Right ventricle myocardium superior (tissue), 1 donor: ENCODE measurements at regions not wholly inside any gene's neighbourhood (a gene's known extent, or its start where the extent isn't known, plus 50 kb on each side); places are given as distances from the start of the nearest gene placed in this dataset.

Experiments used
- ATAC-seq: fragments of 200-7000 bp; cut with Tn5 transposase; one replicate; pipeline ENCODE4 v1.9.1; 2020; ENCODE audit warnings: mild to moderate bottlenecking; ENCODE audit not compliant: poor library complexity
- DNase-seq: peaks from one replicate; pipeline ENCODE4 v3.0.0-alpha.2; 2020
- intact Hi-C: fragments of 100-400 bp; cut with DNase I; formaldehyde crosslinking; loops from one replicate; pipeline ENCODE4 v1.11.2; 2022
- donor health status: DM: no; HTN: yes; CAD: no; lungs with severe emphysema.

GRCh38 chr3:72579581-72580245 lies 268.5 kb downstream of the SHQ1 start:
- DNase-seq (no peak), ATAC-seq (no peak)
- intact Hi-C loops: no loop called here

- ATAC-seq (no peak), DNase-seq (no peak)
- intact Hi-C loops: no loop called here
Measured at GRCh38 chr3:72579191-72579580, 269.1 kb downstream of the SHQ1 start.

DNA sequence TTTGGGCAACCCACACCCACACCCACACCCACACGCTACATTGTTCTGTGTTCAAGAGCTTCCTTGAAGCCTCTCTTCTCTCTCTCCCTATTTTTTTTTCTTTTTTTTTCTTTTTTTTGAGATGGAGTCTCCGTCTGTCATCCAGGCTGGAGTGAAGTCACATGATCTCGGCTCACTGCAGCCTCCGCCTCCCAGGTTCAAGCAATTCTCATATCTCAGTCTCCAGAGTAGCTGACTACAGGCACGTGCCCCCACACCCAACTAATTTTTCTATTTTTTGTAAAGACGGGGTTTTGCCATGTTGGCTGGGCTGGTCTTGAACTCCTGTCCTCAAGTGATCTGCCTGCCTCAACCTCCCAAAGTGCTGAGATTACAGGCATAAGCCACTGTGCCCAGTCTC lies 271.1 kb downstream of the SHQ1 start:
- intact Hi-C loops: no loop called here
- no peak for ATAC-seq

DNA sequence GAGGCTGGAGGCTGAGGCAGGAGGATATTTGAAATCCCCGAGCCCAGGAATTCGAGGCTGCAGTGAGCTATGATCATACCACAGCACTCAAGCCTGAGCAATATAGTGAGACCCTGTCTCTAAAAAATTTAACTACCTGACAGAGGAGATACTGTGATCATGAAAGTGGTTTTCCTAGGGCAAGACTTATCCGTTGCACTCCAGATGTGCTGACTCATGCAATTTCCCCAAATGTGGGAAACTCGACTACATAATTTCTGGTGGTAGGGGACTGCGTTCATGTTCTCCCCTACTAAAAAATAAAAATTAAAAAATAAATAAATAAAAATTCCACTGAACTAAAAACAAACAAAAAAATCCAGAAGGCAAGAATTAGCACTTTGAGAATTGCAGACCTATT lies 271.7 kb downstream of the SHQ1 start:
- intact Hi-C loops: no loop called here
- ATAC-seq (no peak), DNase-seq (no peak)

More for the DNA sequence above, 271.1 kb downstream of the SHQ1 start:
- DNase-seq: no peak

- no peak for DNase-seq
- no peak for ATAC-seq
- intact Hi-C loops: no loop called here
Measured at GRCh38 chr3:72574144-72574543, 274.1 kb downstream of the SHQ1 start.

- no peak for ATAC-seq
- intact Hi-C loops: no loop called here
- DNase-seq: no peak
Measured at GRCh38 chr3:72573051-72573450, 275.2 kb downstream of the SHQ1 start.

- ATAC-seq (no peak), DNase-seq (no peak)
Measured at GRCh38 chr3:72572489-72573007, 275.7 kb downstream of the SHQ1 start.

GRCh38 chr3:72571638-72572114 lies 276.6 kb downstream of the SHQ1 start:
- ATAC-seq: no peak
- intact Hi-C loops: no loop called here
- DNase-seq: no peak

More at GRCh38 chr3:72572489-72573007, 275.7 kb downstream of the SHQ1 start:
- intact Hi-C loops: no loop called here

DNA sequence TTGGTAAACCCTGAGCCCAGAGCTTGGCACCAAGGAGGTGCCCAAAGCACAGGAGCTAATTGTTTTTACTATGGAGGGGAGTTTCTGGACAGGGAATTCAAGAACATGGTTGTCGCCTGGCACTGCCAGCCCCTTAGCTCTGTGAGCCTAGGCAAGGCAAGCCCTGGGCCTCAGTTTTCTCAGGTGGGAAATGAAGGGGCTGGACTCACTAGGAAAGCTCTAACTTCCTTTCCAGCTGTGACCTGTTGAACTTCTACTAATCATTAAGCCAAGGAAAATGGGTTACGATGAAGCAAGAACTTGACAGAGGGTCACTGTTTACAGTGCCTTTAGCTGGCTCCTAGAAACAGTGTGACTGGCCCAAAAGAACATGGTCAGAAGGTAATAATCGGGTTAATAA lies 277.2 kb downstream of the SHQ1 start:
- intact Hi-C loops: no loop called here
- ATAC-seq: no peak

DNA sequence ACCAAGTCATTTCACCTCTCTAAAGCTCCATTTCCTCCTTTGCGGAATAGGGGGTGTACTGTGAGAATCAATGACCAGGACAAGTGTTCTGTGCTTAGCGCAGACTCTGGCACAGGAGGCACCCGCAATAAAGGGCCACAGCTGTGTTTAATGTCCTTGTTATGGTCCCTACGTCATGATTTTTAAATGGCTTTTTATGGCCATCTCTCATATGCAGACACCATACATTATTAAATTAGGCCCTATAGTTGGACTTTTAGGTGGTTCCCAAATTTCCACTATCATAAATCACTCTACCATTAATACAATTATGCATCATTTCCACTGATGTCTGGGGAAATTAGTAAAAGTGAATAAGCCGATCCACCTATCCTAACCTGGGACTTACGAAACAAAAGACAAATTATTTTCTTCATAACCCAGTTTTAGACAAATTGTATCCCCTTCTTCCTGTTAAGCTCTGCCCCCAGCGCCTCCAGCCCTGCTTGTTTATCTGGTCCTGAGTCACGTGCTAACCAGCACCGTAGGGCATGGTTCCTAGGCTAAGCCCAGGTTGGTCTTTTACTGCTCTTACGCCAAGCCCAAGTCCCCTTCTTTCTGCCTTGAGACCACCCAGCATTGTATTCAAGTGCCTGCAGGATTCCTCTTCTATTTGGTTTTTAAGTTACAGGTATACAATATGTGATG lies 278.3 kb downstream of the SHQ1 start:
- ATAC-seq: no peak
- no peak for DNase-seq
- intact Hi-C loops: no loop called here

More for the DNA sequence above, 277.2 kb downstream of the SHQ1 start:
- no peak for DNase-seq

GRCh38 chr3:72568083-72568482 lies 280.2 kb downstream of the SHQ1 start:
- no peak for ATAC-seq
- intact Hi-C loops: no loop called here
- no peak for DNase-seq

- intact Hi-C loops: no loop called here
- ATAC-seq (peak; percentile 76), DNase-seq (no peak)
Measured at GRCh38 chr3:72567474-72567873, 280.8 kb downstream of the SHQ1 start.

DNA sequence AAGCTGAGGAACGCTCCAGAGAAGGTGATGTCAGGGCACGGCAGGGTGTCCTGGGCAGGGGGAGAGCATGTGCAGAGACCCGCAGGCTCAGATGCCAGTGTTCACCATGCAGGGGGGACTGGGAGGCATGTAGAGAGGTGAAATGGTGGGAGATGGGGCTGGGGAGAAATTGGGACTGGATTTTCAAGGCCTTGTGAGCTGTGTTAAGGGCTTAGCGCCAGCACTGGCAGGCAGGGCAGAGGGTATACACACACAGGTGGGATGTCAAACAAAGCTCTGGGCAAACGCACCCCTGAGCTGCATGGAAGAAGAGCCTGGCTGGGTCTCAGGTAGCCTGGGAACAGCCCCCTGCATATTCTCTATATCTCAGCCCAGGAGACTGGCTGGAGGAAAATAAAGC lies 282.7 kb downstream of the SHQ1 start:
- DNase-seq (no peak), ATAC-seq (no peak)
- intact Hi-C loops: no loop called here

GRCh38 chr3:72563690-72564370 lies 284.4 kb downstream of the SHQ1 start:
- DNase-seq (no peak), ATAC-seq (no peak)
- intact Hi-C loops: no loop called here

- DNase-seq (no peak), ATAC-seq (no peak)
- intact Hi-C loops: no loop called here
Measured at GRCh38 chr3:72560846-72561675, 287.2 kb downstream of the SHQ1 start.

DNA sequence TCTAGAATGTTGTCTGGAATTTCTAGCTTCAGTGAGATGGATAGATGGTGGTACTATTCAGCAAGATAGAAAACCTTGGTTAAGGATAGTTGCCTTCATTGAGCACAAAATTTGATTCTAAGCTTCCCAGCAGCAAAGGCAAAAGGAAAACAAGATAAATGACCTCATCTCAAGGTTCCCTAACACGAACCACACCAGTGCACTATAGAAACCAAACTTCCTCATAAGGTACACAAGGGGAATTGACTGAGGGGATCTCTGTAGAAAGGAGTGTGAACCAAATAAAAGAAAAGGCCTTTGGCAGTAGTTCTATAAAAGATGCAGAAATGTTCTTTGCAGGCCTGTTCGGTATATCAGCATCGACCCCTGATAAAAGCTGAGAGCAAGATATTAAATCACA lies 288.9 kb downstream of the SHQ1 start:
- ATAC-seq: no peak
- intact Hi-C loops: no loop called here
- no peak for DNase-seq

DNA sequence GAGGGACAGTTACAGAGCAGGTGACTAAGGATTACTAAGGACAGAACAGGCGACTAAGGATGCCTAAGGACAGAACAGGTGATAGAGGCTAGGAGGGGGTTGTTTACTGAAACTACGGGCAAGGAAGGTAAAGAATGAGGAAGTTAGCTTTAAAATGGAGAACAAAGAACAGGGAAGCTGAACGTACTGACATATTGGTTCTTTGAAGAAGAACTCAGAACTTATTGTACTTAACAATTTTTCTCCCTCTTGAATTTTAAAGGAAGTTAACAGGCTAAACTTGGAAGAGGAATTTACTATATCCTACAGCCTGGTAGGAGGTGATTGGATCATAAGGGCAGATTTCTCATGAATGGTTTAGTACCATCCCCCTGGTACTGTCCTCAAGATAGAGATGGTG lies 290.2 kb downstream of the SHQ1 start:
- DNase-seq (no peak), ATAC-seq (no peak)
- intact Hi-C loops: no loop called here

- intact Hi-C loops: no loop called here
Measured at GRCh38 chr3:72555714-72556113, 292.5 kb downstream of the SHQ1 start.

DNA sequence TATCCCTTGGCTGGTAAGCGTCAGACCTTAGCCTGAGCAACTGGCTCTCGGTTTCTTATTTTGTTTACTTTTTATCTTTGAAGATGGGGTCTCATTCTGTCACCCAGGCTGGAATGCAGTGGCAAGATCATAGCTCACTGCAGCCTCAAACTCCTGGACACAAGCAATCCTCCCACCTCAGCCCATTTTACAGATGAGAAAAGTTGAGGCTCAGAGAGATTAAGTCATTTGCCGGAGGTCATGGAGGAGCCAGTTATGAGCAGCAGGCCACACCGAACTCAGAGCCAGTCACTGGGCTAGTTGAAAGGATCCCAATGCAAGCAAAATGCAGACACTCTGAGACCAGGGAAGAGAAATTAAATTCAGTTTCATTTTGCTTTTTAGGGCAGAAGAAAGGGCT lies 293.6 kb downstream of the SHQ1 start:
- no peak for ATAC-seq
- intact Hi-C loops: no loop called here

More at GRCh38 chr3:72555714-72556113, 292.5 kb downstream of the SHQ1 start:
- ATAC-seq (no peak), DNase-seq (no peak)

More for the DNA sequence above, 293.6 kb downstream of the SHQ1 start:
- DNase-seq: no peak
